Liver (tissue), 8 donors: ENCODE measurements at regions not wholly inside any gene's neighbourhood (a gene's known extent, or its start where the extent isn't known, plus 50 kb on each side); places are given as distances from the start of the nearest gene placed in this dataset.

ENCODE experiments used
- DNase-seq: peaks from one replicate; pipeline ENCODE4 v3.0.0-alpha.2; 2017; ENCODE audit warnings: low spot score
- H3K27ac ChIP-seq, 2 donors: one replicate each; pipeline ENCODE4 v1.7.0; 2013; ENCODE audit warnings: inconsistent platforms in 2 of 2, low read length in 2 of 2, control low read depth in 1 of 2, low read depth in 1 of 2, mild to moderate bottlenecking in 1 of 2
- H3K27me3 ChIP-seq, 4 donors: one replicate each; pipeline versions ENCODE4 v1.6.1 to v1.7.0; 2013; ENCODE audit warnings: low read length in 3 of 4, inconsistent platforms in 1 of 4, mild to moderate bottlenecking in 1 of 4, moderate library complexity in 1 of 4; ENCODE audit not compliant: control insufficient read depth in 4 of 4, insufficient read depth in 4 of 4
- H3K36me3 ChIP-seq, 4 donors: one replicate each; pipeline versions ENCODE4 v1.6.1 to v1.7.0; 2013; ENCODE audit warnings: low read length in 3 of 4, mild to moderate bottlenecking in 3 of 4, low read depth in 1 of 4, moderate library complexity in 1 of 4; ENCODE audit not compliant: control insufficient read depth in 4 of 4, insufficient read depth in 3 of 4
- H3K4me1 ChIP-seq, 4 donors: one replicate each; pipeline versions ENCODE4 v1.6.1 to v1.7.0; 2013; ENCODE audit warnings: low read length in 3 of 4, mild to moderate bottlenecking in 3 of 4, moderate library complexity in 1 of 4; ENCODE audit not compliant: control insufficient read depth in 4 of 4, insufficient read depth in 4 of 4
- H3K4me3 ChIP-seq, 3 donors: one replicate each; pipeline versions ENCODE4 v1.6.1 to v1.7.0; 2013; ENCODE audit warnings: low read length in 3 of 3, control low read depth in 1 of 3, low read depth in 1 of 3, mild to moderate bottlenecking in 1 of 3
- H3K9ac ChIP-seq, 2 donors: one replicate each; pipeline ENCODE4 v1.7.0; 2013; ENCODE audit warnings: low read length in 2 of 2, mild to moderate bottlenecking in 2 of 2, moderate library complexity in 2 of 2, control low read depth in 1 of 2, low read depth in 1 of 2
- H3K9me3 ChIP-seq, 4 donors: one replicate each; pipeline versions ENCODE4 v1.6.1 to v1.7.0; 2013; ENCODE audit warnings: low read length in 3 of 4; ENCODE audit not compliant: control insufficient read depth in 4 of 4
- FOXA1 ChIP-seq: IDR thresholded peaks from 2 replicates; pipeline ENCODE4 v1.6.1; 2016; ENCODE audit warnings: antibody characterized with exemption
- FOXA2 ChIP-seq: IDR thresholded peaks from 2 replicates; pipeline ENCODE4 v1.6.1; 2016; ENCODE audit warnings: antibody characterized with exemption
- GABPA ChIP-seq, 2 donors: IDR thresholded peaks in 1 of 2; conservative IDR thresholded peaks in 1 of 2; 2 replicates each; pipeline ENCODE4 v1.6.1; 2016; ENCODE audit warnings: antibody characterized with exemption in 2 of 2, mild to moderate bottlenecking in 1 of 2, moderate library complexity in 1 of 2
- HNF4A ChIP-seq, 2 donors: conservative IDR thresholded peaks; 2 replicates each; pipeline ENCODE4 v1.6.1; 2016; ENCODE audit warnings: antibody characterized with exemption in 2 of 2, mild to moderate bottlenecking in 2 of 2
- HNF4G ChIP-seq: IDR thresholded peaks from 2 replicates; pipeline ENCODE4 v1.6.1; 2016; ENCODE audit warnings: antibody characterized with exemption
- JUND ChIP-seq, 2 donors: IDR thresholded peaks; 2 replicates each; pipeline ENCODE4 v1.6.1; 2016; ENCODE audit warnings: antibody characterized with exemption in 2 of 2
- NR2F2 ChIP-seq: IDR thresholded peaks from 2 replicates; pipeline ENCODE4 v1.6.1; 2016; ENCODE audit warnings: antibody characterized with exemption
- RAD21 ChIP-seq, 2 donors: IDR thresholded peaks; 2 replicates each; pipeline ENCODE4 v1.6.1; 2016; ENCODE audit warnings: antibody characterized with exemption in 2 of 2, mild to moderate bottlenecking in 2 of 2
- SP1 ChIP-seq: IDR thresholded peaks from 2 replicates; pipeline ENCODE4 v1.6.1; 2018; ENCODE audit warnings: antibody characterized with exemption, mild to moderate bottlenecking
- TAF1 ChIP-seq: conservative IDR thresholded peaks from 2 replicates; pipeline ENCODE4 v1.6.1; 2016; ENCODE audit warnings: antibody characterized with exemption, mild to moderate bottlenecking
- YY1 ChIP-seq: IDR thresholded peaks from 2 replicates; pipeline ENCODE4 v1.6.1; 2016; ENCODE audit warnings: antibody characterized with exemption, mild to moderate bottlenecking
- WGBS: extraction: QIAGEN DNeasy Blood & Tissue Kit; methylation state at CpG from one replicate; pipeline ENCODE4 v1.1.7; 2013; 5-methylcytosine and 5-hydroxymethylcytosine counted together
- TF ChIP-seq, protein P1 (sequence below): IDR thresholded peaks from 2 replicates; pipeline ENCODE4 v1.6.1; 2016; ENCODE audit warnings: antibody characterized with exemption, mild to moderate bottlenecking
- TF ChIP-seq, protein P2 (sequence below): IDR thresholded peaks from 2 replicates; pipeline ENCODE4 v1.6.1; 2016; ENCODE audit warnings: antibody characterized with exemption
- TF ChIP-seq, protein P3 (sequence below): IDR thresholded peaks from 2 replicates; pipeline ENCODE4 v1.6.1; 2016; ENCODE audit warnings: antibody characterized with exemption
- TF ChIP-seq, protein P4 (sequence below): fragments of 150-350 bp; IDR thresholded peaks from 2 replicates; pipeline ENCODE4 v1.5.1; 2017; ENCODE audit warnings: improper control_type of control experiment, low read depth, low read length; ENCODE audit not compliant: missing input control
- donor health status: healthy.
- donor health status: healthy.
- donor health status: healthy.
- donor health status: healthy.
- donor health status: healthy.

DNA sequence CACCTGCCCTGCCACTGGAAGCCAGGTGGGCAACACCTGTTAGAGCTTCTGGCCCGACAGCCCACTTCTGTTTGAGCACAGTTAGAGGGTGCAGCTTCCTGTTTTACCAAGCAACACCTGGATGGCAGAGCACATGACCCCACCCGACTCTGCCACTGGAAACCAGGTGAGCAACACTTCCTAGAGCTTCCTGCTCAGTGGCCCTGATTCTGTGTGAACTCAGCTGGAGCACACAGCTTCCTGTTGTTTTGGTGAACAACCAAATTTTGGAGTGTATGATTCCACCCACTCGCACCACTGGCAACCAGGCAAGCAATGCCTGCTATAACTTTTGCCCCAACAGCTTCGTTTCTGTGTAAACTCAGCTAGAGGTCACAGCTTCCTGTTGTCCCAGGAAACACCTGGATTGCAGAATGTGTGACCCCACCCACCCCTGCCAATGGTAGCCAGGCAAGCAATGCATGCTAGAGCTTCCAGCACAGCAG, 163.8 kb upstream of the KLF8 start:
- DNase-seq: no peak
- 56% methylated on average over 4 of the region's 4 CpGs for WGBS
- H3K27me3 ChIP-seq: no peaks in the 10 kb centered on the region
- H3K4me1 ChIP-seq: no peaks in the 10 kb centered on the region
- H3K36me3 ChIP-seq: no peaks in the 10 kb centered on the region
- no peak overlapping the region for H3K4me3 ChIP-seq
- TF ChIP-seq FOXA2 (no peak), FOXA1 (no peak), RAD21 (IDR thresholded peaks at IDR 0.05) (no peak), TAF1 (no peak), YY1 (no peak), GABPA (IDR thresholded peaks at IDR 0.05 in 1 of 2, conservative IDR thresholded peaks at IDR 0.05 in 1 of 2) (no peak)
- TF ChIP-seq, protein P1, sequence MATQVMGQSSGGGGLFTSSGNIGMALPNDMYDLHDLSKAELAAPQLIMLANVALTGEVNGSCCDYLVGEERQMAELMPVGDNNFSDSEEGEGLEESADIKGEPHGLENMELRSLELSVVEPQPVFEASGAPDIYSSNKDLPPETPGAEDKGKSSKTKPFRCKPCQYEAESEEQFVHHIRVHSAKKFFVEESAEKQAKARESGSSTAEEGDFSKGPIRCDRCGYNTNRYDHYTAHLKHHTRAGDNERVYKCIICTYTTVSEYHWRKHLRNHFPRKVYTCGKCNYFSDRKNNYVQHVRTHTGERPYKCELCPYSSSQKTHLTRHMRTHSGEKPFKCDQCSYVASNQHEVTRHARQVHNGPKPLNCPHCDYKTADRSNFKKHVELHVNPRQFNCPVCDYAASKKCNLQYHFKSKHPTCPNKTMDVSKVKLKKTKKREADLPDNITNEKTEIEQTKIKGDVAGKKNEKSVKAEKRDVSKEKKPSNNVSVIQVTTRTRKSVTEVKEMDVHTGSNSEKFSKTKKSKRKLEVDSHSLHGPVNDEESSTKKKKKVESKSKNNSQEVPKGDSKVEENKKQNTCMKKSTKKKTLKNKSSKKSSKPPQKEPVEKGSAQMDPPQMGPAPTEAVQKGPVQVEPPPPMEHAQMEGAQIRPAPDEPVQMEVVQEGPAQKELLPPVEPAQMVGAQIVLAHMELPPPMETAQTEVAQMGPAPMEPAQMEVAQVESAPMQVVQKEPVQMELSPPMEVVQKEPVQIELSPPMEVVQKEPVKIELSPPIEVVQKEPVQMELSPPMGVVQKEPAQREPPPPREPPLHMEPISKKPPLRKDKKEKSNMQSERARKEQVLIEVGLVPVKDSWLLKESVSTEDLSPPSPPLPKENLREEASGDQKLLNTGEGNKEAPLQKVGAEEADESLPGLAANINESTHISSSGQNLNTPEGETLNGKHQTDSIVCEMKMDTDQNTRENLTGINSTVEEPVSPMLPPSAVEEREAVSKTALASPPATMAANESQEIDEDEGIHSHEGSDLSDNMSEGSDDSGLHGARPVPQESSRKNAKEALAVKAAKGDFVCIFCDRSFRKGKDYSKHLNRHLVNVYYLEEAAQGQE: no peak
- no peak overlapping the region for H3K9ac ChIP-seq
- no peaks in the 10 kb centered on the region for H3K9me3 ChIP-seq
- H3K27ac ChIP-seq: no peak overlapping the region

DNA sequence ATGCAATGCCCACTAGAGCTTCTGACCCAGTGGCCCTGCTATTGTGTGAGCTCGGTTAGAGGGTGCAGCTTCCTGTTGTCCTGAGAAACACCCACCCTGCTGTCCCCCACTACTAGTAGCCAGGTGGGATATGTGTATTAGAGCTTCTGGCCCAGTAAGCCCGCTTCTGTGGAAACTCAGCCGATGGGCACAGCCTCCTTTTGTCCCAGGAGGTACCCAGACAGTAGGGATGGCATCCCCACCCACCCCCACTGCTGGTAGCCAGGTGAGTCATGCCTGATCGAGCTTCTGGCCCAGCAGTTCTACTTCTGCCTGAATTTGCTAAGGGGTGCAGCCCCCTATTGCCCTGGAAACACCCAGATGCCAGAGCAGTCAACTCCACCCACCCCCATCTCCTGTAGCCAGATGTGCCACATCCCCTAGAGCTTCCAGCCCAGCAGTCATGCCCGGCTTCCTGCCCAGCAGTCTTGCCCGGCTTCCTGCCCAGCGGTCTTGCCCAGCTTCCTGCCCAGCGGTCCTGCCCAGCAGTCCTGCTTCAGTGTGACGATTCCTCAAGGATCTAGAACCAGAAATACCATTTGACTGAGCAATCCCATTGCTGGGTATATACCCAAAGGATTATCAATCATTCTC, 162.7 kb upstream of the KLF8 start:
- no peak for DNase-seq
- H3K9ac ChIP-seq: no peak overlapping the region
- no peak overlapping the region for H3K4me3 ChIP-seq
- H3K36me3 ChIP-seq: no peaks in the 10 kb centered on the region
- no peaks in the 10 kb centered on the region for H3K27me3 ChIP-seq
- WGBS: 77% methylated on average over 9 of the region's 9 CpGs
- TF ChIP-seq HNF4A (conservative IDR thresholded peaks at IDR 0.05) (no peak), HNF4G (no peak), TAF1 (no peak), SP1 (no peak), JUND (IDR thresholded peaks at IDR 0.05) (no peak), NR2F2 (no peak), YY1 (no peak), GABPA (IDR thresholded peaks at IDR 0.05 in 1 of 2, conservative IDR thresholded peaks at IDR 0.05 in 1 of 2) (no peak), FOXA2 (no peak)
- TF ChIP-seq, protein P2, sequence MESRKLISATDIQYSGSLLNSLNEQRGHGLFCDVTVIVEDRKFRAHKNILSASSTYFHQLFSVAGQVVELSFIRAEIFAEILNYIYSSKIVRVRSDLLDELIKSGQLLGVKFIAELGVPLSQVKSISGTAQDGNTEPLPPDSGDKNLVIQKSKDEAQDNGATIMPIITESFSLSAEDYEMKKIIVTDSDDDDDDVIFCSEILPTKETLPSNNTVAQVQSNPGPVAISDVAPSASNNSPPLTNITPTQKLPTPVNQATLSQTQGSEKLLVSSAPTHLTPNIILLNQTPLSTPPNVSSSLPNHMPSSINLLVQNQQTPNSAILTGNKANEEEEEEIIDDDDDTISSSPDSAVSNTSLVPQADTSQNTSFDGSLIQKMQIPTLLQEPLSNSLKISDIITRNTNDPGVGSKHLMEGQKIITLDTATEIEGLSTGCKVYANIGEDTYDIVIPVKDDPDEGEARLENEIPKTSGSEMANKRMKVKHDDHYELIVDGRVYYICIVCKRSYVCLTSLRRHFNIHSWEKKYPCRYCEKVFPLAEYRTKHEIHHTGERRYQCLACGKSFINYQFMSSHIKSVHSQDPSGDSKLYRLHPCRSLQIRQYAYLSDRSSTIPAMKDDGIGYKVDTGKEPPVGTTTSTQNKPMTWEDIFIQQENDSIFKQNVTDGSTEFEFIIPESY: no peak
- TF ChIP-seq, protein P3, sequence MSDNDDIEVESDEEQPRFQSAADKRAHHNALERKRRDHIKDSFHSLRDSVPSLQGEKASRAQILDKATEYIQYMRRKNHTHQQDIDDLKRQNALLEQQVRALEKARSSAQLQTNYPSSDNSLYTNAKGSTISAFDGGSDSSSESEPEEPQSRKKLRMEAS: no peak
- TF ChIP-seq, protein P4, sequence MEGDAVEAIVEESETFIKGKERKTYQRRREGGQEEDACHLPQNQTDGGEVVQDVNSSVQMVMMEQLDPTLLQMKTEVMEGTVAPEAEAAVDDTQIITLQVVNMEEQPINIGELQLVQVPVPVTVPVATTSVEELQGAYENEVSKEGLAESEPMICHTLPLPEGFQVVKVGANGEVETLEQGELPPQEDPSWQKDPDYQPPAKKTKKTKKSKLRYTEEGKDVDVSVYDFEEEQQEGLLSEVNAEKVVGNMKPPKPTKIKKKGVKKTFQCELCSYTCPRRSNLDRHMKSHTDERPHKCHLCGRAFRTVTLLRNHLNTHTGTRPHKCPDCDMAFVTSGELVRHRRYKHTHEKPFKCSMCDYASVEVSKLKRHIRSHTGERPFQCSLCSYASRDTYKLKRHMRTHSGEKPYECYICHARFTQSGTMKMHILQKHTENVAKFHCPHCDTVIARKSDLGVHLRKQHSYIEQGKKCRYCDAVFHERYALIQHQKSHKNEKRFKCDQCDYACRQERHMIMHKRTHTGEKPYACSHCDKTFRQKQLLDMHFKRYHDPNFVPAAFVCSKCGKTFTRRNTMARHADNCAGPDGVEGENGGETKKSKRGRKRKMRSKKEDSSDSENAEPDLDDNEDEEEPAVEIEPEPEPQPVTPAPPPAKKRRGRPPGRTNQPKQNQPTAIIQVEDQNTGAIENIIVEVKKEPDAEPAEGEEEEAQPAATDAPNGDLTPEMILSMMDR: no peak
- H3K4me1 ChIP-seq: no peaks in the 10 kb centered on the region
- no peaks in the 10 kb centered on the region for H3K9me3 ChIP-seq
- H3K27ac ChIP-seq: no peak overlapping the region
